ENCODE measurements at regions not wholly inside any gene's neighbourhood (a gene's known extent, or its start where the extent isn't known, plus 50 kb on each side); places are given as distances from the start of the nearest gene placed in this dataset.

DNA sequence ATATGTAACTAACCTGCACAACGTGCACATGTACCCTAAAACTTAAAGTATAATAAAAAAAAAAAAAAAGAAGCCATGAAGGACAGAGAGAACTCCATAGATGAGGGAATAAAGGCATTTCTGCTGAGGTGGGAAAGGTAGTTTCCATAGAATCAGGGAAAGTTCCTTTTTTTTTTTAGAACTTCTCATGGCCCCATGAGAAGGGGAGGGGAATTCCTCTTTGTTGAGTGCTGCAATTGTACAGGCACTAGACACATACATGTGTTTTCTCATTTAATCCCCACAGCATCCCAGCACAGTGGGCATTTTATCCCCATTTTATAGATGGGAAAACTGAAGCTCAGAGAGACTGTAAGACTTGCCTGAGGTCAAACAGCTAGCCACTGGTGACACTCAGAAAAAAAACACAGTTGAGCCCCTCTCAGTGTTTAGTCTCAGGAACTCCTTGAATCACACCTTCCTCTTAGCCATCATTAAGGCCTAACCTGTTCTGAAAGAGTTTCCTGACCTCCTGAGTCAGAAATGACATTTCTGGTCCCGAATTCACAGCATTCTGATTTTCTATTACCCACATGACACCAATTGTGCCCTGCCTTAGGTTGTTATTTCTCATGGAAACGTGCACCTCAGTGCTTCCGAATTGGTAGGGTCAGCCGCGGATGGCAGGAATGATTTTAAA, 189.3 kb upstream of the G2E3 start:
- H3K36me3 ChIP-seq (replicated peaks; ENCODE audit: insufficient read depth, low read length): no peaks in the 10 kb centered on the region
- no peak overlapping the region for H3K4me3 ChIP-seq (ENCODE audit: low read length)
- no peak overlapping the region for H2AFZ ChIP-seq (ENCODE audit: low read length)
- H3K9ac ChIP-seq (ENCODE audit: low read length): no peak overlapping the region
- no peak overlapping the region for H3K27ac ChIP-seq (ENCODE audit: low read length)
- no peak for TF ChIP-seq EZH2phosphoT487 (IDR thresholded peaks at IDR 0.05; ENCODE audit: low read length)
- TF ChIP-seq, protein P1, sequence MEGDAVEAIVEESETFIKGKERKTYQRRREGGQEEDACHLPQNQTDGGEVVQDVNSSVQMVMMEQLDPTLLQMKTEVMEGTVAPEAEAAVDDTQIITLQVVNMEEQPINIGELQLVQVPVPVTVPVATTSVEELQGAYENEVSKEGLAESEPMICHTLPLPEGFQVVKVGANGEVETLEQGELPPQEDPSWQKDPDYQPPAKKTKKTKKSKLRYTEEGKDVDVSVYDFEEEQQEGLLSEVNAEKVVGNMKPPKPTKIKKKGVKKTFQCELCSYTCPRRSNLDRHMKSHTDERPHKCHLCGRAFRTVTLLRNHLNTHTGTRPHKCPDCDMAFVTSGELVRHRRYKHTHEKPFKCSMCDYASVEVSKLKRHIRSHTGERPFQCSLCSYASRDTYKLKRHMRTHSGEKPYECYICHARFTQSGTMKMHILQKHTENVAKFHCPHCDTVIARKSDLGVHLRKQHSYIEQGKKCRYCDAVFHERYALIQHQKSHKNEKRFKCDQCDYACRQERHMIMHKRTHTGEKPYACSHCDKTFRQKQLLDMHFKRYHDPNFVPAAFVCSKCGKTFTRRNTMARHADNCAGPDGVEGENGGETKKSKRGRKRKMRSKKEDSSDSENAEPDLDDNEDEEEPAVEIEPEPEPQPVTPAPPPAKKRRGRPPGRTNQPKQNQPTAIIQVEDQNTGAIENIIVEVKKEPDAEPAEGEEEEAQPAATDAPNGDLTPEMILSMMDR (IDR thresholded peaks at IDR 0.05; ENCODE audit: low read length): no peak
- TF ChIP-seq EZH2 (optimal IDR thresholded peaks at IDR 0.05; ENCODE audit: low read depth, low read length): no peak
- H3F3A ChIP-seq (ENCODE audit: insufficient read depth, low read length): no peaks in the 10 kb centered on the region
- H3K4me2 ChIP-seq (ENCODE audit: low read depth, low read length): no peak overlapping the region
- H4K20me1 ChIP-seq (ENCODE audit: insufficient read depth, low read length): no peaks in the 10 kb centered on the region
- no peaks in the 10 kb centered on the region for H3K79me2 ChIP-seq (ENCODE audit: low read length)
- no peaks in the 10 kb centered on the region for H3K9me3 ChIP-seq (replicated peaks; ENCODE audit: insufficient read depth, low read length)
- no peaks in the 10 kb centered on the region for H3K27me3 ChIP-seq (replicated peaks; ENCODE audit: insufficient read depth, low read length)
- no peaks in the 10 kb centered on the region for H3K4me1 ChIP-seq (ENCODE audit: low read length)
- DNase-seq: no peak
- no peaks in the 10 kb centered on the region for H3K9me2 ChIP-seq (replicated peaks; ENCODE audit: insufficient read depth, low read length)

DNA sequence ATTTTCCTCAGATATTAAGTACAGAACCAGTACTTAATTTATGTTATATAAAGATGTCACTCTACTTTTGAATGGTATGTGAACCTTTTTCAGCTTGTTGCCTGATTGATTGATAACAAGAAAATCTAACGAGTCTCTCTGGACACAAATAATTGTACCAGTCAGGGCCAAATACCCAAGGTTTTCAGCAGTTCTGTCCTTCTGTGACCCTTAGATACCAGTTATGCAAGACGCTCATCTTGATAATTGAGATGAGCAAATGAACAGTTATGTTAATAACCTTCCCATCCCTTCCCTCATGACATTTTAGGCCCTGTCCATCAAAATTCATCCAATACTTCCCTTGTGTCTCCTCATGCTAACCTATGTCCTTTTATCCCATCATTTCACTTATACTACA, 185.9 kb upstream of the G2E3 start:
- no peak overlapping the region for H2AFZ ChIP-seq (ENCODE audit: low read length)
- no peaks in the 10 kb centered on the region for H3K4me1 ChIP-seq (ENCODE audit: low read length)
- TF ChIP-seq EZH2phosphoT487 (IDR thresholded peaks at IDR 0.05; ENCODE audit: low read length) (no peak), EZH2 (optimal IDR thresholded peaks at IDR 0.05; ENCODE audit: low read depth, low read length) (no peak)
- TF ChIP-seq, protein P1 (IDR thresholded peaks at IDR 0.05; ENCODE audit: low read length): no peak

DNA sequence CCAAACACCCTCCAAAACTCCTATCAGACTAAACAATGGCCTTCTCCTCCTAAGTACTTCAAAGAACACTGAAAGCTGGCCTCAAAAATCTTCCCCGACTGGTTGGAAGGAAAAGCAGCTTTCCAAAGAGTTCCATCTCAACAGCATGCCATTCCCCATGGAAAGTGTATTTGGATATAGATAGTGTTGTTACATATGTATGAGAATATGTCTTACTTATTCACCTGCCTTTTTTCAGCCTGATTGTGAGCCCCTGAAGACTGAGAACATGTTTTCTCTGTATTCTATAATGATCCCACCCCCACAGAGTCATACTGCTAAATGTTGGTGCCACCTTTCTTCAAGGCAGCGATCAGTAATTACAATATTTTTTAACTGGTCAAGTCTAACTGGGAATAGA, 185.4 kb upstream of the G2E3 start:
- no peak overlapping the region for H2AFZ ChIP-seq (ENCODE audit: low read length)
- H3K36me3 ChIP-seq (replicated peaks; ENCODE audit: insufficient read depth, low read length): no peaks in the 10 kb centered on the region
- no peaks in the 10 kb centered on the region for H3K9me2 ChIP-seq (replicated peaks; ENCODE audit: insufficient read depth, low read length)
- H3F3A ChIP-seq (ENCODE audit: insufficient read depth, low read length): no peaks in the 10 kb centered on the region
- H4K20me1 ChIP-seq (ENCODE audit: insufficient read depth, low read length): no peaks in the 10 kb centered on the region
- no peak overlapping the region for H3K4me2 ChIP-seq (ENCODE audit: low read depth, low read length)
- H3K4me3 ChIP-seq (ENCODE audit: low read length): no peak overlapping the region
- H3K9ac ChIP-seq (ENCODE audit: low read length): no peak overlapping the region
- H3K4me1 ChIP-seq (ENCODE audit: low read length): no peaks in the 10 kb centered on the region
- no peak overlapping the region for H3K27ac ChIP-seq (ENCODE audit: low read length)
- no peaks in the 10 kb centered on the region for H3K79me2 ChIP-seq (ENCODE audit: low read length)
- H3K27me3 ChIP-seq (replicated peaks; ENCODE audit: insufficient read depth, low read length): no peaks in the 10 kb centered on the region
- TF ChIP-seq, protein P1 (IDR thresholded peaks at IDR 0.05; ENCODE audit: low read length): no peak
- TF ChIP-seq EZH2 (optimal IDR thresholded peaks at IDR 0.05; ENCODE audit: low read depth, low read length) (no peak), EZH2phosphoT487 (IDR thresholded peaks at IDR 0.05; ENCODE audit: low read length) (no peak)
- H3K9me3 ChIP-seq (replicated peaks; ENCODE audit: insufficient read depth, low read length): no peaks in the 10 kb centered on the region
- no peak for DNase-seq

More for the DNA sequence above, 185.9 kb upstream of the G2E3 start:
- H3K9me2 ChIP-seq (replicated peaks; ENCODE audit: insufficient read depth, low read length): no peaks in the 10 kb centered on the region
- no peaks in the 10 kb centered on the region for H3K27me3 ChIP-seq (replicated peaks; ENCODE audit: insufficient read depth, low read length)
- no peaks in the 10 kb centered on the region for H3K36me3 ChIP-seq (replicated peaks; ENCODE audit: insufficient read depth, low read length)
- H3F3A ChIP-seq (ENCODE audit: insufficient read depth, low read length): no peaks in the 10 kb centered on the region
- H3K4me2 ChIP-seq (ENCODE audit: low read depth, low read length): no peak overlapping the region
- no peak overlapping the region for H3K9ac ChIP-seq (ENCODE audit: low read length)
- H3K79me2 ChIP-seq (ENCODE audit: low read length): no peaks in the 10 kb centered on the region
- DNase-seq: no peak
- H3K27ac ChIP-seq (ENCODE audit: low read length): no peak overlapping the region
- H3K4me3 ChIP-seq (ENCODE audit: low read length): no peak overlapping the region
- H3K9me3 ChIP-seq (replicated peaks; ENCODE audit: insufficient read depth, low read length): no peaks in the 10 kb centered on the region
- H4K20me1 ChIP-seq (ENCODE audit: insufficient read depth, low read length): no peaks in the 10 kb centered on the region
